PC-3 (cell line): ENCODE measurements at regions not wholly inside any gene's neighbourhood (a gene's known extent, or its start where the extent isn't known, plus 50 kb on each side); places are given as distances from the start of the nearest gene placed in this dataset. TPM values are rescaled to one million over a fixed set of nuclear protein-coding genes. Genes with fewer than 3 reads are reported as not detected.

Source experiments
- ATAC-seq: fragments of 200-7000 bp; cut with Tn5 transposase; 2 replicates; pipeline ENCODE4 v1.9.1; 2020; ENCODE audit warnings: mild to moderate bottlenecking, moderate library complexity
- BruUV-seq: library from RNA; stranded (reverse); fragments of 400-500 nt; replicated peaks from 2 replicates; lab custom pipeline; 2021; lab: Mats Ljungman, UMichigan
- CTCF ChIA-PET: fragments of 300-600 bp; sonication (Branson Sonifier 250); formaldehyde crosslinking; loops from one replicate; lab custom pipeline; 2022; ENCODE audit warnings: antibody characterized with exemption; lab: Charles Lee
- POLR2A ChIA-PET: fragments of 300-600 bp; sonication (Branson Sonifier 250); formaldehyde crosslinking; loops from one replicate; lab custom pipeline; 2022; ENCODE audit warnings: antibody characterized with exemption; ENCODE audit not compliant: unreplicated experiment; lab: Charles Lee
- DNase-seq: peaks from one replicate; pipeline ENCODE4 v3.0.0-alpha.2; 2015
- H2AFZ ChIP-seq: fragments of 300-600 bp; sonication (generic); 2 replicates; pipeline ENCODE4 v1.6.0; 2016; ENCODE audit warnings: antibody characterized with exemption, low read length
- H3F3A ChIP-seq: fragments of 300-600 bp; sonication (generic); one replicate; pipeline ENCODE4 v1.6.0; 2017; ENCODE audit warnings: antibody characterized with exemption, low read length, control low read depth, mild to moderate bottlenecking; ENCODE audit not compliant: unreplicated experiment
- H3K27ac ChIP-seq: fragments of 300-600 bp; sonication (generic); 2 replicates; pipeline ENCODE4 v1.5.1; 2016; ENCODE audit warnings: mild to moderate bottlenecking, low read length
- H3K27me3 ChIP-seq: fragments of 300-600 bp; sonication (generic); 2 replicates; pipeline ENCODE4 v1.6.1; 2016; ENCODE audit warnings: low read length, mixed read lengths
- H3K36me3 ChIP-seq: fragments of 300-600 bp; sonication (generic); 2 replicates; pipeline ENCODE4 v1.6.1; 2016; ENCODE audit warnings: low read depth, mixed run types, low read length, mixed read lengths
- H3K4me1 ChIP-seq: fragments of 300-600 bp; sonication (generic); 2 replicates; pipeline ENCODE4 v1.5.1; 2016; ENCODE audit warnings: low read length; ENCODE audit not compliant: insufficient read depth
- H3K4me2 ChIP-seq: fragments of 300-600 bp; sonication (generic); 2 replicates; pipeline ENCODE4 v1.6.0; 2016; ENCODE audit warnings: low read length
- H3K4me3 ChIP-seq: fragments of 300-600 bp; sonication (generic); 2 replicates; pipeline ENCODE4 v1.5.1; 2016; ENCODE audit warnings: mild to moderate bottlenecking, low read length, mixed read lengths
- H3K79me2 ChIP-seq: fragments of 300-600 bp; sonication (generic); 2 replicates; pipeline ENCODE4 v1.6.1; 2017; ENCODE audit warnings: low read length, mixed read lengths
- H3K9ac ChIP-seq: fragments of 300-600 bp; sonication (generic); 2 replicates; pipeline ENCODE4 v1.6.0; 2016; ENCODE audit warnings: mild to moderate bottlenecking, low read length
- H3K9me2 ChIP-seq: fragments of 300-600 bp; sonication (generic); replicated peaks from 2 replicates; pipeline ENCODE4 v1.6.1; 2016; ENCODE audit warnings: mixed run types, low read length, mixed read lengths
- H3K9me3 ChIP-seq: fragments of 300-600 bp; sonication (generic); 2 replicates; pipeline ENCODE4 v1.6.1; 2016; ENCODE audit warnings: low read length, mixed read lengths
- H4K20me1 ChIP-seq: fragments of 300-600 bp; sonication (generic); 2 replicates; pipeline ENCODE4 v1.6.1; 2016; ENCODE audit warnings: low read length, mixed read lengths
- EZH2 ChIP-seq: fragments of 300-600 bp; sonication (generic); IDR thresholded peaks from one replicate; pipeline ENCODE4 v1.6.1; 2017; ENCODE audit warnings: antibody characterized with exemption, mild to moderate bottlenecking, low read length; ENCODE audit not compliant: unreplicated experiment
- EZH2phosphoT487 ChIP-seq: fragments of 300-600 bp; sonication (generic); IDR thresholded peaks from 2 replicates; pipeline ENCODE4 v1.6.1; 2018; ENCODE audit warnings: mild to moderate bottlenecking, antibody characterized with exemption, low read length, borderline replicate concordance
- intact Hi-C: fragments of 100-400 bp; cut with micrococcal nuclease; formaldehyde crosslinking; loops from 2 replicates; pipeline ENCODE4 v1.9.0; 2023
- microRNA-seq: library from miRNA; unstranded; fragments of <30 nt; microRNA quantifications from one replicate; pipeline ENCODE4 v1.1.0, GENCODE V29; 2020; ENCODE audit not compliant: unreplicated experiment
- TF ChIP-seq, protein P1 (sequence below): fragments of 300-600 bp; sonication (generic); conservative IDR thresholded peaks from 2 replicates; pipeline ENCODE4 v1.5.1; 2017; ENCODE audit warnings: antibody characterized with exemption, low read depth, mild to moderate bottlenecking, low read length

DNA sequence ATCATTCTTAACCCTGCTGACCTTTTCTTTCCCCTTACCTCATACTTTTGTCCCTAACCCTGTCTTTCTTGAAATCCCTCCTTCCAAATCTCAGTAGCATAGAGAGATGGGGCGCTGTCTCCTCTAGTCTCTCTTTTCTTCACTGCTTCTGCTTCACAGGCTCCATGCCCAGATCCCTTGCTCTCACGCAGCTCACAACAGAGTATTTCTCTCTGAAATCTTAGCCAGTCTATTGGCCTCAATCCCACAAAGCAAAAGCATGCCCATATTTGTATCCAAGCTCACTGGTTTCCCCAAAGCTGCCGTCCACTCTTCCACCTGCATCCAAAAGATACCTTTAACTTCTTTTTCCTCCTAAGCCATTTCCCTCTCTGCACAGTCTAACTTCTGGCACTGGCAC, 526.8 kb downstream of the PLXDC2 start:
- H4K20me1 ChIP-seq, result no peaks in the 10 kb centered on the region
- no peaks in the 10 kb centered on the region for H3K36me3 ChIP-seq
- ChIA-PET POLR2A (no interaction called here), CTCF (no interaction called here)
- no peak overlapping the region for H3K4me3 ChIP-seq
- no peaks in the 10 kb centered on the region for H3K9me2 ChIP-seq
- H3K27me3 ChIP-seq, result no peaks in the 10 kb centered on the region
- H3K4me2 ChIP-seq, result no peak overlapping the region
- no peaks in the 10 kb centered on the region for H3K9me3 ChIP-seq
- intact Hi-C loops, result no loop called here
- no peaks in the 10 kb centered on the region for H3K79me2 ChIP-seq
- ATAC-seq (no peak), DNase-seq (no peak)
- H3K9ac ChIP-seq, result no peak overlapping the region
- no TSS peak for BruUV-seq
- TF ChIP-seq EZH2phosphoT487 (no peak), EZH2 (no peak)
- TF ChIP-seq, protein P1, sequence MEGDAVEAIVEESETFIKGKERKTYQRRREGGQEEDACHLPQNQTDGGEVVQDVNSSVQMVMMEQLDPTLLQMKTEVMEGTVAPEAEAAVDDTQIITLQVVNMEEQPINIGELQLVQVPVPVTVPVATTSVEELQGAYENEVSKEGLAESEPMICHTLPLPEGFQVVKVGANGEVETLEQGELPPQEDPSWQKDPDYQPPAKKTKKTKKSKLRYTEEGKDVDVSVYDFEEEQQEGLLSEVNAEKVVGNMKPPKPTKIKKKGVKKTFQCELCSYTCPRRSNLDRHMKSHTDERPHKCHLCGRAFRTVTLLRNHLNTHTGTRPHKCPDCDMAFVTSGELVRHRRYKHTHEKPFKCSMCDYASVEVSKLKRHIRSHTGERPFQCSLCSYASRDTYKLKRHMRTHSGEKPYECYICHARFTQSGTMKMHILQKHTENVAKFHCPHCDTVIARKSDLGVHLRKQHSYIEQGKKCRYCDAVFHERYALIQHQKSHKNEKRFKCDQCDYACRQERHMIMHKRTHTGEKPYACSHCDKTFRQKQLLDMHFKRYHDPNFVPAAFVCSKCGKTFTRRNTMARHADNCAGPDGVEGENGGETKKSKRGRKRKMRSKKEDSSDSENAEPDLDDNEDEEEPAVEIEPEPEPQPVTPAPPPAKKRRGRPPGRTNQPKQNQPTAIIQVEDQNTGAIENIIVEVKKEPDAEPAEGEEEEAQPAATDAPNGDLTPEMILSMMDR, result no peak
- H3F3A ChIP-seq, result no peaks in the 10 kb centered on the region
- H3K27ac ChIP-seq, result no peak overlapping the region
- H2AFZ ChIP-seq, result no peak overlapping the region
- no peaks in the 10 kb centered on the region for H3K4me1 ChIP-seq

Small RNA genes lying in the stretch of these regions (microRNA-seq; reads per million reads assigned to microRNA genes)
- not detected for gene MIR4675
